PC-9 (cell line): ENCODE measurements at regions not wholly inside any gene's neighbourhood (a gene's known extent, or its start where the extent isn't known, plus 50 kb on each side); places are given as distances from the start of the nearest gene placed in this dataset.

Source experiments
- CTCF ChIP-seq: fragments of 200-600 bp; sonication (generic); conservative IDR thresholded peaks from 2 replicates; pipeline ENCODE4 v1.6.1; 2017; ENCODE audit warnings: mixed run types, antibody characterized with exemption, mild to moderate bottlenecking, moderate library complexity
- EZH2 ChIP-seq: fragments of 200-600 bp; sonication (generic); IDR thresholded peaks from 2 replicates; pipeline ENCODE4 v1.8.0; 2017; ENCODE audit warnings: antibody characterized with exemption, low read depth

- TF ChIP-seq CTCF (no peak), EZH2 (no peak)
These were observed 272.6 kb downstream of the COX7C start for GRCh38 chr5:86890375-86890774.
